ENCODE measurements at regions not wholly inside any gene's neighbourhood (a gene's known extent, or its start where the extent isn't known, plus 50 kb on each side); places are given as distances from the start of the nearest gene placed in this dataset.

DNA sequence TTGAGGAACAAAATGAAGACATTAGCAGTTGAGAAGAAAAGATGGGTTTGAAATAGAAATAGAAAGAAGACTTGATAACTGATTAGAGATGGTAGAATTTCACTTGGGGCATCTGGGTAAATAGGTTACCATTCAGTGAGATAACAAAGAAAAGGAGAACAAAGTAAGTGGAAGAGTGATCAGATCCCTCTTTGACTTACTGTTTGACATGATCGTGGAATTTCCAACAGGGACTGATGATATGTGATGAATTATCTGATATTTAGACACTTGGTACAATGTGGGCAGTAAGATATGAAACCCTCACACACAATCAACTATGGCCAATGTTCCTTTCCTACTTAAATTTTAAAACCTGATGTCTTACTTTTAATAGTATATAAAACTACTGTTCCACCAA is 70.1 kb upstream of the STARD4 start:
- TF ChIP-seq, protein P1, sequence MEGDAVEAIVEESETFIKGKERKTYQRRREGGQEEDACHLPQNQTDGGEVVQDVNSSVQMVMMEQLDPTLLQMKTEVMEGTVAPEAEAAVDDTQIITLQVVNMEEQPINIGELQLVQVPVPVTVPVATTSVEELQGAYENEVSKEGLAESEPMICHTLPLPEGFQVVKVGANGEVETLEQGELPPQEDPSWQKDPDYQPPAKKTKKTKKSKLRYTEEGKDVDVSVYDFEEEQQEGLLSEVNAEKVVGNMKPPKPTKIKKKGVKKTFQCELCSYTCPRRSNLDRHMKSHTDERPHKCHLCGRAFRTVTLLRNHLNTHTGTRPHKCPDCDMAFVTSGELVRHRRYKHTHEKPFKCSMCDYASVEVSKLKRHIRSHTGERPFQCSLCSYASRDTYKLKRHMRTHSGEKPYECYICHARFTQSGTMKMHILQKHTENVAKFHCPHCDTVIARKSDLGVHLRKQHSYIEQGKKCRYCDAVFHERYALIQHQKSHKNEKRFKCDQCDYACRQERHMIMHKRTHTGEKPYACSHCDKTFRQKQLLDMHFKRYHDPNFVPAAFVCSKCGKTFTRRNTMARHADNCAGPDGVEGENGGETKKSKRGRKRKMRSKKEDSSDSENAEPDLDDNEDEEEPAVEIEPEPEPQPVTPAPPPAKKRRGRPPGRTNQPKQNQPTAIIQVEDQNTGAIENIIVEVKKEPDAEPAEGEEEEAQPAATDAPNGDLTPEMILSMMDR (IDR thresholded peaks at IDR 0.05; ENCODE audit: low read length): no peak
- TF ChIP-seq EZH2 (IDR thresholded peaks at IDR 0.05; ENCODE audit: borderline replicate concordance, low read length): no peak

All from OCI-LY1 (cell line).